ENCODE measurements at regions not wholly inside any gene's neighbourhood (a gene's known extent, or its start where the extent isn't known, plus 50 kb on each side); places are given as distances from the start of the nearest gene placed in this dataset.

DNA sequence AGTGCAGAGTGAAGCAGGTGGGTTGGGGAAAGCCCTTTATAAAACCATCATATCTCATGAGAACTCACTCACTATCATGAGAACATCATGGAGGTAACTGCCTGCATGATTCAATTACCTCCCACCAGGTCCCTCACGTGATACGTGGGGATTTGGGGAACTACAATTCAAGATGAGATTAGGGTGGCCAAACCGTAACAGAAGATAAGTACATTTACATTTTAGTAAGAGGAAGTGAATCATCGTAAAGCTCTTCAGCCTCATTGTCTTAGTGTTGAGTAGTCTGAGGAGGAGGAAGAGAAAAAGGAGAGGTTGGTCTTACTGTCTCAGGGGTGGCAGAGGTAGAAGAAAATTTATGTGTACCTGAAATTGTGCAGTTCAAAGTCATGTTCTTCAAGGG, 1053.4 kb upstream of the ADGRL4 start:
- Histone ChIP-seq H3K9me3 (ENCODE audit: control insufficient read depth in 5 of 5, low read length in 5 of 5) (no peaks in the 10 kb centered on the region), H3K36me3 (ENCODE audit: control insufficient read depth in 5 of 5, insufficient read depth in 5 of 5, low read length in 5 of 5) (no peaks in the 10 kb centered on the region), H3K27me3 (ENCODE audit: control insufficient read depth in 5 of 5, insufficient read depth in 4 of 5, low read length in 5 of 5) (no peaks in the 10 kb centered on the region), H3K9ac (ENCODE audit: low read length in 5 of 5) (no peak overlapping the region), H3K4me1 (ENCODE audit: control insufficient read depth in 5 of 5, insufficient read depth in 5 of 5, low read length in 5 of 5) (no peaks in the 10 kb centered on the region), H3K4me3 (ENCODE audit: low read depth in 1 of 5, low read length in 5 of 5) (no peak overlapping the region), H3K27ac (ENCODE audit: low read depth, low read length) (no peak overlapping the region)

DNA sequence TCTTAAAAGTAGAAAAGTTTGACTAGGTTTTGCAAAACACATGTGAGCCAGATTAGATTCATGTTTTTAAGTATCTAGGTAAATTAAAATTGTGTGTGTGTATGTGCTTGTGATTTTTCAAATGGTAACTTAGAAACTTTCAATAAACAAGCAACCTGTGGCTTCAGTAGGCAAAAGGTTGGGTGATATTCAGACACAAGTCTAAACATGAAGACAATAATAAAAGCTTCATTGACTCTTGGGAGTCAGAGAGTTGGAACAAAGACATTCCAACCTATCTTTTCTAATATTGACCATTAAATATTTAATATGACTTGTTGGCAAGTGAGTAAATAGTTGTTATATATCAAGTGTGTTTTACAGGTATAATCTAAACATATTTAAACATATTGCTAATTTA, 1049.6 kb upstream of the ADGRL4 start:
- Histone ChIP-seq H3K36me3 (ENCODE audit: control insufficient read depth in 5 of 5, insufficient read depth in 5 of 5, low read length in 5 of 5) (no peaks in the 10 kb centered on the region), H3K27ac (ENCODE audit: low read depth, low read length) (no peak overlapping the region), H3K4me1 (ENCODE audit: control insufficient read depth in 5 of 5, insufficient read depth in 5 of 5, low read length in 5 of 5) (no peaks in the 10 kb centered on the region), H3K4me3 (ENCODE audit: low read depth in 1 of 5, low read length in 5 of 5) (no peak overlapping the region), H3K9ac (ENCODE audit: low read length in 5 of 5) (no peak overlapping the region), H3K27me3 (ENCODE audit: control insufficient read depth in 5 of 5, insufficient read depth in 4 of 5, low read length in 5 of 5) (no peaks in the 10 kb centered on the region), H3K9me3 (ENCODE audit: control insufficient read depth in 5 of 5, low read length in 5 of 5) (peaks cover 0 to 6% (median 0%) of the 10 kb centered on the region in 5 donors)

DNA sequence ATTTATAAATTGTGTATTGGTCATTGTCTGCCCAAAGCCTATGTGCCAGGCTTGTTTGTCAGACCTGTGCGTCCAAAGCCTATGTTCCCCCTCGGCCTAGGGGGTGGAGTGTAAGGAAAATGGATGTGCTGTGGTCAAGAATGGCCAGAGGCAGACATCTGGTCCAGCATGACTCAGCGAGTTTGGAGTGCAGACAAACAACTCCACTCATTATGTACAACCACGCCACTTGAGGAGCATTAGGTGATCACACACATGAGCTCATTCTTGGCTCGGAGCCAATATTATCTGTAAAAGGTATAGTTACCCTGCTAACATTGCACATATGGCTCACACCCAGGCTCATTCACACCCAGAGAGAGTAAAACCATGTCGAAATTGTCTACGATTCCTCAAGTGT, 1047.6 kb upstream of the ADGRL4 start:
- no peak overlapping the region for H3K4me3 ChIP-seq (ENCODE audit: low read depth in 1 of 5, low read length in 5 of 5)
- no peak overlapping the region for H3K9ac ChIP-seq (ENCODE audit: low read length in 5 of 5)
- H3K27me3 ChIP-seq (ENCODE audit: control insufficient read depth in 5 of 5, insufficient read depth in 4 of 5, low read length in 5 of 5), result no peaks in the 10 kb centered on the region
- no peak overlapping the region for H3K27ac ChIP-seq (ENCODE audit: low read depth, low read length)
- H3K9me3 ChIP-seq (ENCODE audit: control insufficient read depth in 5 of 5, low read length in 5 of 5), result peaks cover 0 to 14% (median 0%) of the 10 kb centered on the region in 5 donors
- H3K4me1 ChIP-seq (ENCODE audit: control insufficient read depth in 5 of 5, insufficient read depth in 5 of 5, low read length in 5 of 5), result no peaks in the 10 kb centered on the region
- H3K36me3 ChIP-seq (ENCODE audit: control insufficient read depth in 5 of 5, insufficient read depth in 5 of 5, low read length in 5 of 5), result no peaks in the 10 kb centered on the region

DNA sequence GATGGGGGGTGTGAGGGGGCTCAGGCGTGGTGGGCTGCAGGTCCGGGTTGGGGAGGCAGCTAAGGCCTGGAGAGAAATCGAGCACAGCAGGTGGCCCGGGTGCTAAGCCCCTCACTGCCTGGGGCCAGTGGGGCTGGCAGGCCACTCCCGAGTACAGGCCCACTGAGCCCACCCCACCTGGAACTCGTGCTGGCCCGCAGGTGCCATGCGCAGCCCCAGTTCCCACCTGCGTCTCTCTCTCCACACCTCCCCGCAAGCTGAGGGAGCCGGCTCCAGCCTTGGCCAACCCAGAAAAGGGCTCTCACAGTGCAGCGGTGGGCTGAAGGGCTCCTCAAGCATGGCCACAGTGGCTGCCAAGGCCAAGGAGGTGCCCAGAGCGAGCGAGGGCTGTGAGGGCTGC, 1047.1 kb upstream of the ADGRL4 start:
- Histone ChIP-seq H3K27ac (ENCODE audit: low read depth, low read length) (no peak overlapping the region), H3K4me1 (ENCODE audit: control insufficient read depth in 5 of 5, insufficient read depth in 5 of 5, low read length in 5 of 5) (no peaks in the 10 kb centered on the region), H3K4me3 (ENCODE audit: low read depth in 1 of 5, low read length in 5 of 5) (no peak overlapping the region), H3K36me3 (ENCODE audit: control insufficient read depth in 5 of 5, insufficient read depth in 5 of 5, low read length in 5 of 5) (no peaks in the 10 kb centered on the region), H3K27me3 (ENCODE audit: control insufficient read depth in 5 of 5, insufficient read depth in 4 of 5, low read length in 5 of 5) (no peaks in the 10 kb centered on the region), H3K9ac (ENCODE audit: low read length in 5 of 5) (no peak overlapping the region), H3K9me3 (ENCODE audit: control insufficient read depth in 5 of 5, low read length in 5 of 5) (peaks cover 0 to 14% (median 0%) of the 10 kb centered on the region in 5 donors)

DNA sequence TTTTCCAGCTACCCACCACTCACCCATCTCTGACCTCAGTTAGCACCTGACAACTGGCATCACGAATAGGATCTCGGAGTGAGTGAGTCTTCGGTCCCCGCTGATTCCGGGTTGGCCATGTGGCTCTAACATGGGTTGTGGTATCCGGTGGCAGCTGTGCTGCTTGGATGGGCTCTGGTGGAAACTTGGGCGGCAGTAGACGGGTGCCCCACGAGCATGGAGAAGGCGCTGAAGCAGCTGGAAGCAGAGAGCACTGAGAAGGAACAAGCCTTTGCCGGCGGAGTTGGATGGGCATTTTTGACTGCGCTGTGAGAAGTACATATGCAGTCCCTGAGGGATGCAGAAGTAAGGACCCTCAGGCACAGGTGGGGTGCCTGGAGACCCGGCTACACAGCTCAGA, 1044.0 kb upstream of the ADGRL4 start:
- Histone ChIP-seq H3K9me3 (ENCODE audit: control insufficient read depth in 5 of 5, low read length in 5 of 5) (peaks cover 0 to 14% (median 0%) of the 10 kb centered on the region in 5 donors), H3K4me3 (ENCODE audit: low read depth in 1 of 5, low read length in 5 of 5) (no peak overlapping the region), H3K27ac (ENCODE audit: low read depth, low read length) (no peak overlapping the region), H3K4me1 (ENCODE audit: control insufficient read depth in 5 of 5, insufficient read depth in 5 of 5, low read length in 5 of 5) (no peaks in the 10 kb centered on the region), H3K9ac (ENCODE audit: low read length in 5 of 5) (no peak overlapping the region), H3K36me3 (ENCODE audit: control insufficient read depth in 5 of 5, insufficient read depth in 5 of 5, low read length in 5 of 5) (no peaks in the 10 kb centered on the region), H3K27me3 (ENCODE audit: control insufficient read depth in 5 of 5, insufficient read depth in 4 of 5, low read length in 5 of 5) (no peaks in the 10 kb centered on the region)

DNA sequence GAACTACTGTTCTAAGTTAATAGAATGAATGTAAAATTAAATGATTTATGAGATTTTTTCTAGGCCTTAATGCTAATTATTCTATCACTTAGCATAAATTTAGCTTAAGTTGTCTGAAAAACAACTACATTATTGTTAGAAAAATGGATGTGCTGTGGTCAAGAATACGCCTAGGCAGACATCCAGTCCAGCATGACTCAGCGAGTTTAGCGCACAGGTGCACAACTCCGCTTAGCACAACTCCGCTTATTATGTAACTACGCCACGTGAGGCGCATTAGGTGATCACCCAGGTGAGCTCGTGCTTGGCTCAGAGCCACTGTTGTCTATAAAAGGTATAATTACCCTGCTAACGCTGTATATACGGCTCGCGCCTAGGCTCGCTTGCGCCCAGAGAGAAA, 1043.6 kb upstream of the ADGRL4 start:
- no peaks in the 10 kb centered on the region for H3K27me3 ChIP-seq (ENCODE audit: control insufficient read depth in 5 of 5, insufficient read depth in 4 of 5, low read length in 5 of 5)
- H3K9ac ChIP-seq (ENCODE audit: low read length in 5 of 5), result no peak overlapping the region
- H3K4me1 ChIP-seq (ENCODE audit: control insufficient read depth in 5 of 5, insufficient read depth in 5 of 5, low read length in 5 of 5), result no peaks in the 10 kb centered on the region
- H3K9me3 ChIP-seq (ENCODE audit: control insufficient read depth in 5 of 5, low read length in 5 of 5), result peaks cover 0 to 14% (median 0%) of the 10 kb centered on the region in 5 donors
- H3K4me3 ChIP-seq (ENCODE audit: low read depth in 1 of 5, low read length in 5 of 5), result no peak overlapping the region
- no peaks in the 10 kb centered on the region for H3K36me3 ChIP-seq (ENCODE audit: control insufficient read depth in 5 of 5, insufficient read depth in 5 of 5, low read length in 5 of 5)
- H3K27ac ChIP-seq (ENCODE audit: low read depth, low read length), result no peak overlapping the region

DNA sequence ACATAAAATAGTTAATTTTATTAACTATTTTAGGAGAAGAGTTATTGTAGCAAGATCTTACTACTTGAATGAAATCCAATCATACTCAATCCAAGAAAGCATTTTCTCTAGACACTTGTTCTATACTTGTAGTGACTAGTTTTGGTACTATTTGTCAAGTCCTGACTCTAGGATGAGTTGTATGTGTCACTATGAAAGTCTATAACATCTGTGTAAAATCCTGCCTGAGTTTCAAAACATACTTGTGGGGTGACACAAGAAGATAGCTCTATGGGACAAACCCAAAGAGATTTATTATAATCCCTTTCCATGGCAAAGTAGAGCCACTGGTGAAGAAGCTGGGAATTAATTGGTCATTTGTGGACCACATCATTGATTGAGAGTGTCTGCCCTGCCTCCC, 1042.2 kb upstream of the ADGRL4 start:
- H3K4me3 ChIP-seq (ENCODE audit: low read depth in 1 of 5, low read length in 5 of 5), result no peak overlapping the region
- no peaks in the 10 kb centered on the region for H3K4me1 ChIP-seq (ENCODE audit: control insufficient read depth in 5 of 5, insufficient read depth in 5 of 5, low read length in 5 of 5)
- no peaks in the 10 kb centered on the region for H3K36me3 ChIP-seq (ENCODE audit: control insufficient read depth in 5 of 5, insufficient read depth in 5 of 5, low read length in 5 of 5)
- H3K9ac ChIP-seq (ENCODE audit: low read length in 5 of 5), result no peak overlapping the region
- no peak overlapping the region for H3K27ac ChIP-seq (ENCODE audit: low read depth, low read length)
- peaks cover 0 to 14% (median 0%) of the 10 kb centered on the region in 5 donors for H3K9me3 ChIP-seq (ENCODE audit: control insufficient read depth in 5 of 5, low read length in 5 of 5)
- no peaks in the 10 kb centered on the region for H3K27me3 ChIP-seq (ENCODE audit: control insufficient read depth in 5 of 5, insufficient read depth in 4 of 5, low read length in 5 of 5)

DNA sequence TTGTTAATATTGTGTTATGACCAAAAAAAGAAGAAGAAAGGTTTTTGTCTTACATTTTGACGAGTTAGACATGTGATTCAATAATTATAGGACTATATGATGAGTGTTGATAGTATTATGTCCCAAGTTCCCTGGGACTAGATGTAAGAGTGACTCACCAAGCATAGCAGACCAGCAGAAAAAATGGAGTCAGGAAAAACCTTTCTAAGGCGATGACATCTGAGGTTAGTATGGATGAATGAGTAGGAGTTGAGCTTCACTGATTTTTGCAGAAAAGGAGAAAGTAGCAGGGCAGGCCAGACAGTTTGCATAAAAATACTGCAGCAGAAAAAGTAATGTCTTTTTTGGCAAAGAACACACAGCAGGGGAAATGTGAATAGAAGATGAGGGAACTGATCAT, 1041.3 kb upstream of the ADGRL4 start:
- Histone ChIP-seq H3K27me3 (ENCODE audit: control insufficient read depth in 5 of 5, insufficient read depth in 4 of 5, low read length in 5 of 5) (no peaks in the 10 kb centered on the region), H3K4me3 (ENCODE audit: low read depth in 1 of 5, low read length in 5 of 5) (no peak overlapping the region), H3K36me3 (ENCODE audit: control insufficient read depth in 5 of 5, insufficient read depth in 5 of 5, low read length in 5 of 5) (no peaks in the 10 kb centered on the region), H3K9me3 (ENCODE audit: control insufficient read depth in 5 of 5, low read length in 5 of 5) (peaks cover 0 to 14% (median 0%) of the 10 kb centered on the region in 5 donors), H3K4me1 (ENCODE audit: control insufficient read depth in 5 of 5, insufficient read depth in 5 of 5, low read length in 5 of 5) (no peaks in the 10 kb centered on the region), H3K9ac (ENCODE audit: low read length in 5 of 5) (no peak overlapping the region), H3K27ac (ENCODE audit: low read depth, low read length) (no peak overlapping the region)

DNA sequence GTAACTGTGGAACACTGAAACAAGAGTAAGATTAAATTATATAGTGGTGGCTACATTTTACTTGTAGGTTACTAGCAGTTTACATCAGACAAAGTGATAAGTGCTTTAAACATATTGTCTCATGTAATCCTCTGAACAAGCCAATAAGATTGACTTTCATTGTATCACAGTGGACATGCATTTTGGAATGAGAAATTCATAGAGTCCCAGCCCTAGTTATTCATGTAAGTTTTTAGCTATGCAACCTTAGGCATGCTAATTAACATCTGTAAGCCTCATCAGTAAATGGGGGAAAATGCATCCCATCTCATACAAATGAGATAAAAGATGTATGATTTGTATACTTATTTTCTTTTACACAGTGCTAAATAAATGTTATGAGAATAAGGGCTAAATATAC, 1038.1 kb upstream of the ADGRL4 start:
- Histone ChIP-seq H3K9ac (ENCODE audit: low read length in 5 of 5) (no peak overlapping the region), H3K27ac (ENCODE audit: low read depth, low read length) (no peak overlapping the region), H3K4me3 (ENCODE audit: low read depth in 1 of 5, low read length in 5 of 5) (no peak overlapping the region)

DNA sequence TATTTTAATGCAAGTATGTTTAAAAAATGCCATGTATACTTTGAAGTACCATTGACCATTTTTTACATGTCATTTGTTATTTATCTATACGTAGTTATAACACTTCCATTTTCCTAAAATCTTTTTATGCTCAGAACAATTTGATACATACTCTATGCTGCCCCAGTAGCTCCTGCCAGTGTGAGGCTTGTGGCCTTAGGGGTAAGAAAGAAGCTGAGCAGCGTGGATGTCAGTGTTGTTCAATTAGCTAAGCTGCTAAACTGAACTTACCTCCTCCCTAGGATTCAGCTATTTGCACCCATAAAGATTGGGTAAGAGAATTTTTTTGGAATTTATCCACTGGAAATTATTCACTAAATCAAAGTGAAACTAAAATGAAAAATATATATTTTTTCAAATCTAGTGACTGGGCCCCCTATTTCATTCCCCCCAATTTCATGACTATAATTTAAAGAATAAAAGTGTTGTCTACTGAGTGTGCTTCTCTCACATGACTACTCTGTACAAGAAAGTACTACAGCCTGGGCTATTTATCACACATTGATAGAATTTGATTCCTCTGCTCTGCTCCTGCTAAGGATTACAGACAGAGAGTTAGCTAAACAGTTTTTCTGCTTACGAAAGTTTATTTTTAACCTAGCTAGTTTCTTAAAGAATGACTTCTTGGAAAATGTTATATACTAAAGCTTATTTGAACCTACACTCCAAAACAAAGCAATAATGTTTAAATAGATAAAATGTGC, 1030.3 kb upstream of the ADGRL4 start:
- H3K27ac ChIP-seq (ENCODE audit: low read depth, low read length), result no peak overlapping the region
- no peaks in the 10 kb centered on the region for H3K36me3 ChIP-seq (ENCODE audit: control insufficient read depth in 5 of 5, insufficient read depth in 5 of 5, low read length in 5 of 5)
- no peak overlapping the region for H3K4me3 ChIP-seq (ENCODE audit: low read depth in 1 of 5, low read length in 5 of 5)
- H3K27me3 ChIP-seq (ENCODE audit: control insufficient read depth in 5 of 5, insufficient read depth in 4 of 5, low read length in 5 of 5), result no peaks in the 10 kb centered on the region
- H3K4me1 ChIP-seq (ENCODE audit: control insufficient read depth in 5 of 5, insufficient read depth in 5 of 5, low read length in 5 of 5), result no peaks in the 10 kb centered on the region
- H3K9ac ChIP-seq (ENCODE audit: low read length in 5 of 5), result no peak overlapping the region
- H3K9me3 ChIP-seq (ENCODE audit: control insufficient read depth in 5 of 5, low read length in 5 of 5), result peaks cover 0 to 2% (median 0%) of the 10 kb centered on the region in 5 donors

More for the DNA sequence above, 1038.1 kb upstream of the ADGRL4 start:
- no peaks in the 10 kb centered on the region for H3K27me3 ChIP-seq (ENCODE audit: control insufficient read depth in 5 of 5, insufficient read depth in 4 of 5, low read length in 5 of 5)
- H3K4me1 ChIP-seq (ENCODE audit: control insufficient read depth in 5 of 5, insufficient read depth in 5 of 5, low read length in 5 of 5), result no peaks in the 10 kb centered on the region
- no peaks in the 10 kb centered on the region for H3K36me3 ChIP-seq (ENCODE audit: control insufficient read depth in 5 of 5, insufficient read depth in 5 of 5, low read length in 5 of 5)
- H3K9me3 ChIP-seq (ENCODE audit: control insufficient read depth in 5 of 5, low read length in 5 of 5), result no peaks in the 10 kb centered on the region
